Stimulated activated effector memory CD8-positive, alpha-beta T cell treated with anti-CD3 and anti-CD28 coated beads, Interleukin-12 subunit alpha, Interleukin-12 subunit beta, amount 100 ng/mL, for 72 hours (primary cell): ENCODE measurements at regions not wholly inside any gene's neighbourhood (a gene's known extent, or its start where the extent isn't known, plus 50 kb on each side); places are given as distances from the start of the nearest gene placed in this dataset.
"Not testable (repeated sequence)": the region's sequence is repeated elsewhere in the genome, so short reads cannot be mapped to it uniquely, and the experiment has no call there.

Source experiments
- ATAC-seq: fragments of 150-1000 bp; cut with Tn5 transposase; 2 replicates; pipeline ENCODE4 v1.10.0; 2021
- DNase-seq, 2 donors: peaks; one replicate each; pipeline ENCODE4 v3.0.0; 2021 to 2022; ENCODE audit warnings: low spot score in 2 of 2
- H3K27ac Mint-ChIP-seq: one replicate; pipeline ENCODE4 v1.8.0; 2022; ENCODE audit warnings: mild to moderate bottlenecking, mixed read lengths
- H3K36me3 Mint-ChIP-seq: one replicate; pipeline ENCODE4 v1.8.0; 2022; ENCODE audit warnings: mild to moderate bottlenecking, mixed read lengths
- H3K4me1 Mint-ChIP-seq: one replicate; pipeline ENCODE4 v1.8.0; 2022; ENCODE audit warnings: mixed read lengths
- H3K4me3 Mint-ChIP-seq: one replicate; pipeline ENCODE4 v1.8.0; 2022; ENCODE audit warnings: mild to moderate bottlenecking, mixed read lengths
- H3K9me3 Mint-ChIP-seq: one replicate; pipeline ENCODE4 v1.8.0; 2022; ENCODE audit warnings: mixed read lengths

- no peaks in the 10 kb centered on the region for H3K36me3 Mint-ChIP-seq
- ATAC-seq = no peak
- no peak overlapping the region for H3K27ac Mint-ChIP-seq
- no peaks in the 10 kb centered on the region for H3K4me1 Mint-ChIP-seq
- no peak overlapping the region for H3K4me3 Mint-ChIP-seq
- DNase-seq = no peak
- H3K9me3 Mint-ChIP-seq = no peaks in the 10 kb centered on the region
Observed at GRCh38 chr13:31595563-31595962, 143.8 kb upstream of the RXFP2 start.

GRCh38 chr13:31598990-31599389 is 140.3 kb upstream of the RXFP2 start:
- ATAC-seq (no peak), DNase-seq (no peak)
- Mint-ChIP-seq H3K36me3 (no peaks in the 10 kb centered on the region), H3K9me3 (no peaks in the 10 kb centered on the region), H3K4me1 (no peaks in the 10 kb centered on the region), H3K27ac (no peak overlapping the region), H3K4me3 (no peak overlapping the region)

GRCh38 chr13:31605076-31605860 is 134.1 kb upstream of the RXFP2 start:
- Mint-ChIP-seq H3K4me3 (no peak overlapping the region), H3K4me1 (no peaks in the 10 kb centered on the region), H3K9me3 (peaks cover 2% of the 10 kb centered on the region), H3K36me3 (no peaks in the 10 kb centered on the region), H3K27ac (no peak overlapping the region)
- DNase-seq = no peak
- no peak for ATAC-seq

GRCh38 chr13:31607531-31607930 is 131.8 kb upstream of the RXFP2 start:
- not testable (repeated sequence) for DNase-seq, H3K4me1 Mint-ChIP-seq, ATAC-seq, H3K4me3 Mint-ChIP-seq, H3K36me3 Mint-ChIP-seq, H3K9me3 Mint-ChIP-seq, H3K27ac Mint-ChIP-seq

GRCh38 chr13:31608780-31609179 is 130.5 kb upstream of the RXFP2 start:
- not testable (repeated sequence) for ATAC-seq, H3K27ac Mint-ChIP-seq, H3K9me3 Mint-ChIP-seq, H3K36me3 Mint-ChIP-seq, H3K4me1 Mint-ChIP-seq, DNase-seq, H3K4me3 Mint-ChIP-seq

GRCh38 chr13:31610270-31610998 is 128.9 kb upstream of the RXFP2 start:
- no peak for DNase-seq
- no peak overlapping the region for H3K4me3 Mint-ChIP-seq
- no peak overlapping the region for H3K27ac Mint-ChIP-seq
- H3K9me3 Mint-ChIP-seq = peaks cover 2% of the 10 kb centered on the region
- no peaks in the 10 kb centered on the region for H3K4me1 Mint-ChIP-seq
- ATAC-seq = no peak
- H3K36me3 Mint-ChIP-seq = no peaks in the 10 kb centered on the region

GRCh38 chr13:31611214-31611613 is 128.1 kb upstream of the RXFP2 start:
- no peaks in the 10 kb centered on the region for H3K36me3 Mint-ChIP-seq
- no peak for DNase-seq
- no peak overlapping the region for H3K27ac Mint-ChIP-seq
- no peak overlapping the region for H3K4me3 Mint-ChIP-seq
- no peak for ATAC-seq
- H3K4me1 Mint-ChIP-seq = no peaks in the 10 kb centered on the region
- H3K9me3 Mint-ChIP-seq = peaks cover 2% of the 10 kb centered on the region

- no peak overlapping the region for H3K4me3 Mint-ChIP-seq
Observed at GRCh38 chr13:31614073-31614472, 125.3 kb upstream of the RXFP2 start.

GRCh38 chr13:31614704-31615103 is 124.6 kb upstream of the RXFP2 start:
- no peak overlapping the region for H3K27ac Mint-ChIP-seq
- H3K4me1 Mint-ChIP-seq = no peaks in the 10 kb centered on the region
- H3K36me3 Mint-ChIP-seq = no peaks in the 10 kb centered on the region
- ATAC-seq = no peak
- no peak for DNase-seq
- no peaks in the 10 kb centered on the region for H3K9me3 Mint-ChIP-seq
- H3K4me3 Mint-ChIP-seq = no peak overlapping the region

More at GRCh38 chr13:31614073-31614472, 125.3 kb upstream of the RXFP2 start:
- no peak overlapping the region for H3K27ac Mint-ChIP-seq
- ATAC-seq = no peak
- no peaks in the 10 kb centered on the region for H3K4me1 Mint-ChIP-seq
- DNase-seq = no peak
- no peaks in the 10 kb centered on the region for H3K9me3 Mint-ChIP-seq
- no peaks in the 10 kb centered on the region for H3K36me3 Mint-ChIP-seq

GRCh38 chr13:31625115-31625514 is 114.2 kb upstream of the RXFP2 start:
- no peak for ATAC-seq
- no peaks in the 10 kb centered on the region for H3K36me3 Mint-ChIP-seq
- no peak for DNase-seq
- H3K27ac Mint-ChIP-seq = no peak overlapping the region
- no peak overlapping the region for H3K4me3 Mint-ChIP-seq
- H3K9me3 Mint-ChIP-seq = no peaks in the 10 kb centered on the region
- no peaks in the 10 kb centered on the region for H3K4me1 Mint-ChIP-seq

- no peak overlapping the region for H3K4me3 Mint-ChIP-seq
- H3K27ac Mint-ChIP-seq = no peak overlapping the region
- no peaks in the 10 kb centered on the region for H3K4me1 Mint-ChIP-seq
- no peaks in the 10 kb centered on the region for H3K36me3 Mint-ChIP-seq
- H3K9me3 Mint-ChIP-seq = peaks cover 3% of the 10 kb centered on the region
- ATAC-seq (no peak), DNase-seq (no peak)
Observed at GRCh38 chr13:31627097-31627845, 112.1 kb upstream of the RXFP2 start.

- DNase-seq (no peak), ATAC-seq (peak; percentile 72)
- Mint-ChIP-seq H3K4me1 (no peaks in the 10 kb centered on the region), H3K27ac (peak overlapping the region; percentile 43), H3K4me3 (no peak overlapping the region), H3K36me3 (no peaks in the 10 kb centered on the region), H3K9me3 (peaks cover 5% of the 10 kb centered on the region)
Observed at GRCh38 chr13:31629085-31629780, 110.1 kb upstream of the RXFP2 start.

- Mint-ChIP-seq H3K27ac (no peak overlapping the region), H3K36me3 (no peaks in the 10 kb centered on the region), H3K9me3 (peaks cover 9% of the 10 kb centered on the region), H3K4me1 (no peaks in the 10 kb centered on the region), H3K4me3 (no peak overlapping the region)
- DNase-seq (no peak), ATAC-seq (no peak)
Observed at GRCh38 chr13:31631071-31631470, 108.3 kb upstream of the RXFP2 start.

GRCh38 chr13:31631746-31632145 is 107.6 kb upstream of the RXFP2 start:
- Mint-ChIP-seq H3K4me1 (no peaks in the 10 kb centered on the region), H3K36me3 (no peaks in the 10 kb centered on the region), H3K9me3 (peaks cover 9% of the 10 kb centered on the region), H3K4me3 (no peak overlapping the region), H3K27ac (no peak overlapping the region)
- ATAC-seq (no peak), DNase-seq (no peak)

GRCh38 chr13:31638577-31638976 is 100.7 kb upstream of the RXFP2 start:
- H3K4me1 Mint-ChIP-seq = no peaks in the 10 kb centered on the region
- DNase-seq (no peak), ATAC-seq (no peak)
- H3K9me3 Mint-ChIP-seq = peaks cover 17% of the 10 kb centered on the region
- H3K36me3 Mint-ChIP-seq = no peaks in the 10 kb centered on the region
- no peak overlapping the region for H3K4me3 Mint-ChIP-seq
- no peak overlapping the region for H3K27ac Mint-ChIP-seq
